SK-N-SH treated with all-trans-retinoic acid at 6 μM for 48 hours (cell line): ENCODE measurements at regions not wholly inside any gene's neighbourhood (a gene's known extent, or its start where the extent isn't known, plus 50 kb on each side); places are given as distances from the start of the nearest gene placed in this dataset.

ENCODE experiments used
- ATAC-seq: fragments of 200-7000 bp; cut with Tn5 transposase; 3 replicates; pipeline ENCODE4 v1.9.1; 2020; ENCODE audit warnings: mild to moderate bottlenecking, moderate library complexity
- ARNTL ChIP-seq: fragments of 450-650 bp; formaldehyde crosslinking; IDR thresholded peaks from 2 replicates; pipeline ENCODE4 v1.5.0; 2020; ENCODE audit warnings: low read depth, mild to moderate bottlenecking, moderate library complexity, borderline replicate concordance
- BACH2 ChIP-seq: fragments of 250-450 bp; sonication (Bioruptor Pico); IDR thresholded peaks from 2 replicates; pipeline ENCODE4 v1.9.0; 2021; ENCODE audit warnings: mild to moderate bottlenecking, borderline replicate concordance
- CSDC2 ChIP-seq: fragments of 250-450 bp; sonication (Bioruptor Pico); IDR thresholded peaks from 2 replicates; pipeline ENCODE4 v1.5.0; 2020; ENCODE audit warnings: mild to moderate bottlenecking, moderate library complexity
- ESRRG ChIP-seq: fragments of 250-450 bp; sonication (Bioruptor Pico); IDR thresholded peaks from 2 replicates; pipeline ENCODE4 v1.6.1; 2021; ENCODE audit warnings: mild to moderate bottlenecking
- GLIS3 ChIP-seq: fragments of 250-450 bp; sonication (Bioruptor Pico); IDR thresholded peaks from 2 replicates; pipeline ENCODE4 v1.5.0; 2020; ENCODE audit warnings: mild to moderate bottlenecking, moderate library complexity
- ISL1 ChIP-seq: fragments of 250-450 bp; sonication (Bioruptor Pico); IDR thresholded peaks from 2 replicates; pipeline ENCODE4 v2.1.2; 2022; ENCODE audit warnings: mild to moderate bottlenecking, moderate library complexity
- OSR1 ChIP-seq: fragments of 250-450 bp; sonication (Bioruptor Pico); IDR thresholded peaks from 2 replicates; pipeline ENCODE4 v1.8.0; 2022; ENCODE audit warnings: moderate library complexity, mild to moderate bottlenecking, inconsistent platforms
- PATZ1 ChIP-seq: fragments of 250-450 bp; sonication (Bioruptor Pico); IDR thresholded peaks from 2 replicates; pipeline ENCODE4 v1.8.0; 2020; ENCODE audit warnings: mild to moderate bottlenecking, moderate library complexity, borderline replicate concordance
- POU6F1 ChIP-seq: fragments of 250-450 bp; sonication (Bioruptor Pico); IDR thresholded peaks from 2 replicates; pipeline ENCODE4 v1.8.0; 2021; ENCODE audit warnings: low read depth, mild to moderate bottlenecking, moderate library complexity, borderline replicate concordance
- PPARA ChIP-seq: fragments of 250-450 bp; sonication (Bioruptor Pico); IDR thresholded peaks from 2 replicates; pipeline ENCODE4 v1.5.0; 2020; ENCODE audit warnings: mild to moderate bottlenecking, borderline replicate concordance
- RARB ChIP-seq: fragments of 250-450 bp; sonication (Bioruptor Pico); IDR thresholded peaks from 2 replicates; pipeline ENCODE4 v1.8.0; 2021; ENCODE audit warnings: mild to moderate bottlenecking, moderate library complexity
- SNAI2 ChIP-seq: fragments of 250-450 bp; sonication (Bioruptor Pico); IDR thresholded peaks from 2 replicates; pipeline ENCODE4 v1.5.0; 2020; ENCODE audit warnings: mild to moderate bottlenecking, moderate library complexity
- TCF4 ChIP-seq: fragments of 250-450 bp; sonication (Bioruptor Pico); IDR thresholded peaks from 2 replicates; pipeline ENCODE4 v1.8.0; 2021; ENCODE audit warnings: mild to moderate bottlenecking, moderate library complexity, borderline replicate concordance
- TOX ChIP-seq: fragments of 250-450 bp; sonication (Bioruptor Pico); IDR thresholded peaks from 2 replicates; pipeline ENCODE4 v1.8.0; 2021; ENCODE audit warnings: mild to moderate bottlenecking, moderate library complexity, borderline replicate concordance
- ZC3H10 ChIP-seq: fragments of 250-450 bp; sonication (Bioruptor Pico); IDR thresholded peaks from 2 replicates; pipeline ENCODE4 v1.5.1; 2021; ENCODE audit warnings: mild to moderate bottlenecking, moderate library complexity
- ZFP3 ChIP-seq: fragments of 250-450 bp; sonication (Bioruptor Pico); IDR thresholded peaks from 2 replicates; pipeline ENCODE4 v1.5.0; 2020; ENCODE audit warnings: mild to moderate bottlenecking, moderate library complexity
- ZFP30 ChIP-seq: fragments of 450-650 bp; formaldehyde crosslinking; IDR thresholded peaks from 2 replicates; pipeline ENCODE4 v1.5.0; 2022; ENCODE audit warnings: mild to moderate bottlenecking, moderate library complexity
- ZNF565 ChIP-seq: fragments of 450-650 bp; formaldehyde crosslinking; conservative IDR thresholded peaks from 2 replicates; pipeline ENCODE4 v1.5.0; 2020; ENCODE audit warnings: low read depth, mild to moderate bottlenecking, moderate library complexity
- ZNF8 ChIP-seq: fragments of 450-650 bp; formaldehyde crosslinking; IDR thresholded peaks from 2 replicates; pipeline ENCODE4 v1.5.0; 2020; ENCODE audit warnings: mild to moderate bottlenecking, moderate library complexity
- TF ChIP-seq, protein P1 (sequence below): fragments of 250-450 bp; sonication (Bioruptor Pico); IDR thresholded peaks from 2 replicates; pipeline ENCODE4 v1.5.1; 2021; ENCODE audit warnings: mild to moderate bottlenecking, moderate library complexity
- TF ChIP-seq, protein P2 (sequence below): fragments of 250-450 bp; sonication (Bioruptor Pico); IDR thresholded peaks from 2 replicates; pipeline ENCODE4 v1.5.0; 2020; ENCODE audit warnings: mild to moderate bottlenecking, moderate library complexity

GRCh38 chr1:219119839-219120238, 53.8 kb upstream of the LYPLAL1 start:
- no peak for TF ChIP-seq ISL1 (CRISPR knock-in tag)
- TF ChIP-seq POU6F1 (CRISPR knock-in tag) = no peak
- no peak for TF ChIP-seq ZFP3
- TF ChIP-seq ZC3H10 = no peak
- no peak for TF ChIP-seq PATZ1 (CRISPR knock-in tag)
- TF ChIP-seq CSDC2 (CRISPR knock-in tag) = no peak
- TF ChIP-seq ZNF565 (CRISPR knock-in tag) = no peak
- TF ChIP-seq, protein P1, sequence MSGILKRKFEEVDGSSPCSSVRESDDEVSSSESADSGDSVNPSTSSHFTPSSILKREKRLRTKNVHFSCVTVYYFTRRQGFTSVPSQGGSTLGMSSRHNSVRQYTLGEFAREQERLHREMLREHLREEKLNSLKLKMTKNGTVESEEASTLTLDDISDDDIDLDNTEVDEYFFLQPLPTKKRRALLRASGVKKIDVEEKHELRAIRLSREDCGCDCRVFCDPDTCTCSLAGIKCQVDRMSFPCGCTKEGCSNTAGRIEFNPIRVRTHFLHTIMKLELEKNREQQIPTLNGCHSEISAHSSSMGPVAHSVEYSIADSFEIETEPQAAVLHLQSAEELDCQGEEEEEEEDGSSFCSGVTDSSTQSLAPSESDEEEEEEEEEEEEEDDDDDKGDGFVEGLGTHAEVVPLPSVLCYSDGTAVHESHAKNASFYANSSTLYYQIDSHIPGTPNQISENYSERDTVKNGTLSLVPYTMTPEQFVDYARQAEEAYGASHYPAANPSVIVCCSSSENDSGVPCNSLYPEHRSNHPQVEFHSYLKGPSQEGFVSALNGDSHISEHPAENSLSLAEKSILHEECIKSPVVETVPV (CRISPR knock-in tag) = no peak
- no peak for TF ChIP-seq PPARA (CRISPR knock-in tag)
- no peak for TF ChIP-seq ZFP30 (CRISPR knock-in tag)
- TF ChIP-seq OSR1 = no peak
- TF ChIP-seq TOX = no peak
- no peak for TF ChIP-seq TCF4 (CRISPR knock-in tag)
- TF ChIP-seq SNAI2 (CRISPR knock-in tag) = no peak
- TF ChIP-seq ESRRG (CRISPR knock-in tag) = no peak
- TF ChIP-seq, protein P2, sequence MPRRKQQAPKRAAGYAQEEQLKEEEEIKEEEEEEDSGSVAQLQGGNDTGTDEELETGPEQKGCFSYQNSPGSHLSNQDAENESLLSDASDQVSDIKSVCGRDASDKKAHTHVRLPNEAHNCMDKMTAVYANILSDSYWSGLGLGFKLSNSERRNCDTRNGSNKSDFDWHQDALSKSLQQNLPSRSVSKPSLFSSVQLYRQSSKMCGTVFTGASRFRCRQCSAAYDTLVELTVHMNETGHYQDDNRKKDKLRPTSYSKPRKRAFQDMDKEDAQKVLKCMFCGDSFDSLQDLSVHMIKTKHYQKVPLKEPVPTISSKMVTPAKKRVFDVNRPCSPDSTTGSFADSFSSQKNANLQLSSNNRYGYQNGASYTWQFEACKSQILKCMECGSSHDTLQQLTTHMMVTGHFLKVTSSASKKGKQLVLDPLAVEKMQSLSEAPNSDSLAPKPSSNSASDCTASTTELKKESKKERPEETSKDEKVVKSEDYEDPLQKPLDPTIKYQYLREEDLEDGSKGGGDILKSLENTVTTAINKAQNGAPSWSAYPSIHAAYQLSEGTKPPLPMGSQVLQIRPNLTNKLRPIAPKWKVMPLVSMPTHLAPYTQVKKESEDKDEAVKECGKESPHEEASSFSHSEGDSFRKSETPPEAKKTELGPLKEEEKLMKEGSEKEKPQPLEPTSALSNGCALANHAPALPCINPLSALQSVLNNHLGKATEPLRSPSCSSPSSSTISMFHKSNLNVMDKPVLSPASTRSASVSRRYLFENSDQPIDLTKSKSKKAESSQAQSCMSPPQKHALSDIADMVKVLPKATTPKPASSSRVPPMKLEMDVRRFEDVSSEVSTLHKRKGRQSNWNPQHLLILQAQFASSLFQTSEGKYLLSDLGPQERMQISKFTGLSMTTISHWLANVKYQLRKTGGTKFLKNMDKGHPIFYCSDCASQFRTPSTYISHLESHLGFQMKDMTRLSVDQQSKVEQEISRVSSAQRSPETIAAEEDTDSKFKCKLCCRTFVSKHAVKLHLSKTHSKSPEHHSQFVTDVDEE = no peak
- no peak for TF ChIP-seq GLIS3
- TF ChIP-seq ZNF8 (CRISPR knock-in tag) = no peak
- no peak for TF ChIP-seq RARB (CRISPR knock-in tag)
- no peak for TF ChIP-seq ARNTL (CRISPR knock-in tag)
- no peak for ATAC-seq

DNA sequence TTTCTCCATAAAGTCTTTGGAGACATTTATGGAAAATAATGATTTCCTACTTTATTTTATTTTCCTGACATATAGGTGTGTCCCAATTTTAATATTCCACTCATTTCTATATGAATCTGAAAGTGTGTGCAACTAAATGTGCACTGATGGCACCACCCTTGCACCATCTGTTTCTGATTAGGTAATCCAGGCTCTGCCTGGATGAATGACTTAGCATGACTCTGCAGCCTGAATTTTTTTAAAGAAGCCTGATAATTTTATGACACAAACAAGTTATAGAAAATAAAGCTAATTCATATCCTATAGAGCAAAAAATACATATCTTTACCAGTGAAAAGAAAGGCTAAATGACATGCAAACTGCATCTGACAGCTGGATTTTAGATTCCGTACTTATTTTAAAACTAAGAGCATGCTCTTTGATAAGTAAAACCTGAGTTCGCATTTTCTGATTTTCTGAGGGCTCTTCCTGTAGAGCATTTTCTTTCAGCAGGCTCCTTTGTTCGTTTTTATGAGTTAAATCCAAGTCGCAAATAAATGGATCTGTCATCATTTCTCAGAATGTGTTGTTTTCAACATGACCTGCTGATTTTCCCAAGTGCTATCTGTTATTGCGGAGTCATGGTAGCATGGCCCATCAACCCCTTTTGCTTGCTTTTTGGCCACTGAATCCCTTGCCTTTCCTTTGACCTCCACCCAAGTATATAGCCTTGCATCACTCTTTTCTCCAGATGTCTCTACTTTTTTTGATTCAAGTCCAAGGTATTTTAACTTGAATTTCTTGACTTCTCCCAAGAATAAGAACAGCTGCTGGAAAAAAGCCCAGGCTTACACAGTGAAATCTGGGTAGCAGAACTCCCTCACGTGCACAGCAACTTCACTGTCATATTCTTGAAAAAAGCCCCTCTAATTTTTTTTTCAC, 52.8 kb upstream of the LYPLAL1 start:
- no peak for TF ChIP-seq ESRRG (CRISPR knock-in tag)
- TF ChIP-seq BACH2 = peak; percentile 86; the same call in 1 of the 2 replicates
- TF ChIP-seq GLIS3 = no peak
- ATAC-seq = peak; percentile 89

DNA sequence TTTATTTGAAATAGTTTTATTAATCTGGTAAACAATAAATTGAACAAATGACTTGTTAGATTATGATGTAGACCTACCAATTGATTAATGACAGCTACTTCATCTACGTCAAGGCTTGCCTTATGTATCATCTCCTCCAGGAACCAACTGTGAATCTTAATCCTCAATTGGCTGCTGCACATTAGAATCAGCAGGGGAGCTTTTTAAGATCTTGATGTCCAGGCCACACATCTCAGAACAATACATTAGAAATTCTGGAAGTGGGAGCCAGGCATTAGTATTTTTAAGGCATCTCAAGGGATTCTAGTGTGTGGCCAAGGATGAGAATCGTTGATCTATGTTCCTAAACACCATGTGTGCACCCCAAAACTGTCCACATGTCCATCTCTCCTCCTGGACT, 52.0 kb upstream of the LYPLAL1 start:
- no peak for TF ChIP-seq CSDC2 (CRISPR knock-in tag)
- TF ChIP-seq TCF4 (CRISPR knock-in tag) = no peak
- no peak for ATAC-seq

- TF ChIP-seq ZC3H10 = no peak
- no peak for TF ChIP-seq ISL1 (CRISPR knock-in tag)
- TF ChIP-seq BACH2 = no peak
- ATAC-seq = no peak
Observed at GRCh38 chr1:219123036-219123435, 50.6 kb upstream of the LYPLAL1 start.
